ENCODE measurements at regions not wholly inside any gene's neighbourhood (a gene's known extent, or its start where the extent isn't known, plus 50 kb on each side); places are given as distances from the start of the nearest gene placed in this dataset.
"Not testable (repeated sequence)": the region's sequence is repeated elsewhere in the genome, so short reads cannot be mapped to it uniquely, and the experiment has no call there.

DNA sequence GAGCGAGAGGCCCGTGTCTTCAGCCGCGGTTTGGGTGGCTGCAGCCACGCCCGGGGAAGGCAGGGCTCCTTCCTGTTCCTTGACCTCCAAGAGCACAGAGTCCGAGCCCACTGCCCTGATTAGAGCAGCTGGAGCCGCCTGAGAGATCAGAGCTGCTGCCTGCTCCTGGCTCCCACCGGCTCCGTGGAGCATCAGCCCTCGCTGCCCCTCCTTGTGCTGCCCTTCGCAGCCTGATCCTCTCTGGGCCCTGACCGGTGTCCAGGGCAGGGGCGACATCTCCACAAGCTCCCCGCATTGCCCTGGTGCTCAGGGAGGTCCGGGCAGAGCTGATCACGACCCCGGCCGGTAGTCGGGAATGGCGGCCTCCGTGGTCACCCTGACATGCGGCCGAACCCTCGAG, 365.3 kb downstream of the TP53TG3F start:
- POLR2A ChIA-PET (ENCODE audit: unreplicated experiment); H3K4me1 ChIP-seq (replicated peaks; ENCODE audit: insufficient read depth); H3F3A ChIP-seq (ENCODE audit: insufficient read depth, low read depth); H3K27me3 ChIP-seq (ENCODE audit: insufficient read depth, low read depth); intact Hi-C loops (cut with micrococcal nuclease; ENCODE audit: unreplicated experiment); H3K4me3 ChIP-seq; H3K9me3 ChIP-seq (ENCODE audit: insufficient read depth, low read depth); H3K27ac ChIP-seq; CTCF ChIA-PET; H3K4me2 ChIP-seq; H3K9me2 ChIP-seq (ENCODE audit: insufficient read depth); BruUV-seq (replicated peaks); H3K36me3 ChIP-seq (ENCODE audit: low read depth); H4K20me1 ChIP-seq (ENCODE audit: insufficient read depth); H2AFZ ChIP-seq; H3K79me2 ChIP-seq (ENCODE audit: low read depth): not testable (repeated sequence)
- DNase-seq, result peak in 1 of 2 experiments; percentile 6

DNA sequence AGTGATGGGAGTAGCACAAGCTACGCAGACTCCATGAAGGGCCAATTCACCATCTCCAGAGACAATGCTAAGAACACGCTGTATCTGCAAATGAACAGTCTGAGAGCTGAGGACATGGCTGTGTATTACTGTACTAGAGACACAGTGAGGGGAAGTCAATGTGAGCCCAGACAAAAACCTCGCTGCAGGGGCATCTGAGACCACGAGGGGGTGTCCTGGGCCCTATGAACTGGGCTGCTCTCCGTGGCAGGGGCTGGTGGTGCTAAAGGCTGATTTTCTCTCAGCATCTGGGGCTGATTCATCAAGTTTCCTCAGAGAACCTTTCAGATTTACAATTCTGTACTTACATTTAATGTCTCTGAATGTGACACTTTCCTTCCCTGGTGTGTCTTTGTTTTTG, 368.1 kb downstream of the TP53TG3F start:
- H3K36me3 ChIP-seq (ENCODE audit: low read depth); H4K20me1 ChIP-seq (ENCODE audit: insufficient read depth); H3K4me1 ChIP-seq (replicated peaks; ENCODE audit: insufficient read depth); H2AFZ ChIP-seq; H3K27me3 ChIP-seq (ENCODE audit: insufficient read depth, low read depth); CTCF ChIA-PET; H3K9me2 ChIP-seq (ENCODE audit: insufficient read depth); H3K9me3 ChIP-seq (ENCODE audit: insufficient read depth, low read depth); H3K27ac ChIP-seq; H3F3A ChIP-seq (ENCODE audit: insufficient read depth, low read depth); POLR2A ChIA-PET (ENCODE audit: unreplicated experiment); DNase-seq; H3K79me2 ChIP-seq (ENCODE audit: low read depth); H3K4me3 ChIP-seq; intact Hi-C loops (cut with micrococcal nuclease; ENCODE audit: unreplicated experiment); BruUV-seq (replicated peaks); H3K4me2 ChIP-seq: not testable (repeated sequence)

DNA sequence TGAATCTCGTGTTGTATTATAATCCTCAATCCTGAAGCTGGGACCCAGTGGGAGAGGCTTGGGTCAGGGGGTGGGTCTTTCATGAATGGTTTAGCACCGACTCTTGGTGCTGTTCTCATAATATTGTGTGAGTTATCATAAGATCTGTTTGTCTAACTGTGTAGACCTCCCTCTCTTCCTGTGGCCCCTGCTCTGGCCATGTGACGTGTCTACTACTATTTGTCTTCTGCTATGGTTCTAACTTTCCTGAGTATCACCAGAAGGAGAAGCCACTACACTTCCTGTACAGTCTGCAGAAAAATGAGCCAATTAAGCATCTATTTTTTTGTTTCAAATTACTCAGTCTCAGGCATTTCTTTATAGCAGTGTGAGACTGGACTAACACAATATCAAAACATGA, 379.7 kb downstream of the TP53TG3F start:
- POLR2A ChIA-PET (ENCODE audit: unreplicated experiment); H3K79me2 ChIP-seq (ENCODE audit: low read depth); H4K20me1 ChIP-seq (ENCODE audit: insufficient read depth); CTCF ChIA-PET; H3K9me2 ChIP-seq (ENCODE audit: insufficient read depth); intact Hi-C loops (cut with micrococcal nuclease; ENCODE audit: unreplicated experiment); H3K9me3 ChIP-seq (ENCODE audit: insufficient read depth, low read depth); H3K27me3 ChIP-seq (ENCODE audit: insufficient read depth, low read depth); H3K4me3 ChIP-seq; H3K4me2 ChIP-seq; BruUV-seq (replicated peaks); H3F3A ChIP-seq (ENCODE audit: insufficient read depth, low read depth); H3K36me3 ChIP-seq (ENCODE audit: low read depth); DNase-seq; H2AFZ ChIP-seq; H3K27ac ChIP-seq; H3K4me1 ChIP-seq (replicated peaks; ENCODE audit: insufficient read depth): not testable (repeated sequence)

DNA sequence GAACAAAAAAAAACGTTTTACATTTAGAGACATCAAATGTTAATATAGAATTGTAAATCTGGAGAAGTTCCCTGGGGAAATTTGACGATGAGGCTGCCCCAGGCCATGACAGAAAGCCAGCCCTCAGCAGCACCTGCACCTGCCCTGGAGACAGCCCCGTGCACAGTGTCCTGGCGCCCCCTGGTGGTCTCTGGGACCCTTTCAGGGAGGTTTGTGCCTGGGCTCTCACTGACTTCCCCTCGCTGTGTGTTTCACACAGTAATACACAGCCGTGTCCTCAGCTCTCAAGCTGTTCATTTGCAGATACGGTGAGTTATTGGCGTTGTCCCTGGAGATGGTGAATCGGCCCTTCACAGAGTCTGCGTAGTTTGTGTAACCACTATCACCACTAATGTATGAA, 385.1 kb downstream of the TP53TG3F start:
- H2AFZ ChIP-seq; H3F3A ChIP-seq (ENCODE audit: insufficient read depth, low read depth); intact Hi-C loops (cut with micrococcal nuclease; ENCODE audit: unreplicated experiment); H3K4me1 ChIP-seq (replicated peaks; ENCODE audit: insufficient read depth); H3K4me2 ChIP-seq; H3K9me2 ChIP-seq (ENCODE audit: insufficient read depth); CTCF ChIA-PET; H3K27me3 ChIP-seq (ENCODE audit: insufficient read depth, low read depth); H3K36me3 ChIP-seq (ENCODE audit: low read depth); H3K4me3 ChIP-seq; BruUV-seq (replicated peaks); H4K20me1 ChIP-seq (ENCODE audit: insufficient read depth); H3K27ac ChIP-seq; H3K9me3 ChIP-seq (ENCODE audit: insufficient read depth, low read depth); POLR2A ChIA-PET (ENCODE audit: unreplicated experiment); H3K79me2 ChIP-seq (ENCODE audit: low read depth): not testable (repeated sequence)
- DNase-seq, result peak; percentile 18 to 53
- TF ChIP-seq, protein P1, sequence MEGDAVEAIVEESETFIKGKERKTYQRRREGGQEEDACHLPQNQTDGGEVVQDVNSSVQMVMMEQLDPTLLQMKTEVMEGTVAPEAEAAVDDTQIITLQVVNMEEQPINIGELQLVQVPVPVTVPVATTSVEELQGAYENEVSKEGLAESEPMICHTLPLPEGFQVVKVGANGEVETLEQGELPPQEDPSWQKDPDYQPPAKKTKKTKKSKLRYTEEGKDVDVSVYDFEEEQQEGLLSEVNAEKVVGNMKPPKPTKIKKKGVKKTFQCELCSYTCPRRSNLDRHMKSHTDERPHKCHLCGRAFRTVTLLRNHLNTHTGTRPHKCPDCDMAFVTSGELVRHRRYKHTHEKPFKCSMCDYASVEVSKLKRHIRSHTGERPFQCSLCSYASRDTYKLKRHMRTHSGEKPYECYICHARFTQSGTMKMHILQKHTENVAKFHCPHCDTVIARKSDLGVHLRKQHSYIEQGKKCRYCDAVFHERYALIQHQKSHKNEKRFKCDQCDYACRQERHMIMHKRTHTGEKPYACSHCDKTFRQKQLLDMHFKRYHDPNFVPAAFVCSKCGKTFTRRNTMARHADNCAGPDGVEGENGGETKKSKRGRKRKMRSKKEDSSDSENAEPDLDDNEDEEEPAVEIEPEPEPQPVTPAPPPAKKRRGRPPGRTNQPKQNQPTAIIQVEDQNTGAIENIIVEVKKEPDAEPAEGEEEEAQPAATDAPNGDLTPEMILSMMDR (conservative IDR thresholded peaks at IDR 0.05), result peak; percentile 59; the same call in 1 of the 2 replicates
